IPS DF 6.9 (cell line): ENCODE measurements at regions not wholly inside any gene's neighbourhood (a gene's known extent, or its start where the extent isn't known, plus 50 kb on each side); places are given as distances from the start of the nearest gene placed in this dataset.

Source experiments
- DNase-seq: peaks from one replicate; pipeline ENCODE4 v3.0.0-alpha.2; 2013; ENCODE audit warnings: low read depth, low spot score
- H3K27ac ChIP-seq: one replicate; pipeline ENCODE4 v1.5.1; 2013; ENCODE audit warnings: low read length, control low read depth
- H3K27me3 ChIP-seq: 2 replicates; pipeline ENCODE4 v1.6.1; 2013; ENCODE audit warnings: mild to moderate bottlenecking, low read length; ENCODE audit not compliant: control insufficient read depth, insufficient read depth
- H3K36me3 ChIP-seq: 2 replicates; pipeline ENCODE4 v1.6.1; 2013; ENCODE audit warnings: low read length; ENCODE audit not compliant: control insufficient read depth, insufficient read depth
- H3K4me1 ChIP-seq: 2 replicates; pipeline ENCODE4 v1.6.1; 2013; ENCODE audit warnings: low read length; ENCODE audit not compliant: control insufficient read depth, insufficient read depth
- H3K4me3 ChIP-seq: 2 replicates; pipeline ENCODE4 v1.5.1; 2013; ENCODE audit warnings: mild to moderate bottlenecking, low read length
- H3K9me3 ChIP-seq: 2 replicates; pipeline ENCODE4 v1.6.1; 2013; ENCODE audit warnings: low read length, inconsistent platforms; ENCODE audit not compliant: control insufficient read depth, insufficient read depth
- WGBS: extraction: QIAGEN DNeasy Blood & Tissue Kit; methylation state at CpG from one replicate; pipeline ENCODE4 v1.1.7; 2013; ENCODE audit warnings: mixed read lengths, missing lambda C conversion rate; ENCODE audit not compliant: insufficient read length, insufficient coverage; 5-methylcytosine and 5-hydroxymethylcytosine counted together

DNA sequence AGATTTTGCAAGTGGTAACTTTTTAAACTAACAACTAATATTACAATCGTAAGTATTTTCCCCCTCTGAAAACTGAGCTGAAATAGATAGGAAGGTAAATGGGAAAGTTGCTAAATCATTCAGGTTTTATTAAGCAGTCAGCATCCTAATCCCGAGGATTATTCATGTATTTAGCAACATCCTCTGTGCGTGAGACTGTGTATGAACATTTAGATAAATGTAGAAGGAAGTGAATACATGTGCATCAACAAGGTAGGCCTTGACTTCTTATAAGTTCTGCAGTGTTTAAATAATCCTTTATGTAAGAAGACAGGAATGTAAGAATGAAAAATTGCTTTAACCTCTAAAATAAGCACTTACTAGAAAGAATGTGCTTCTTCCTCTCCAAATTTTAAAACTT is 745.9 kb upstream of the TENM4 start:
- no peak overlapping the region for H3K27ac ChIP-seq
- H3K4me3 ChIP-seq, result no peak overlapping the region
- no peaks in the 10 kb centered on the region for H3K36me3 ChIP-seq
- H3K9me3 ChIP-seq, result no peaks in the 10 kb centered on the region
- DNase-seq, result no peak
- no peaks in the 10 kb centered on the region for H3K27me3 ChIP-seq
- no CpG with 5 or more reads among the region's 3 CpGs for WGBS
- H3K4me1 ChIP-seq, result no peaks in the 10 kb centered on the region; the same call in 1 of the 2 replicates

DNA sequence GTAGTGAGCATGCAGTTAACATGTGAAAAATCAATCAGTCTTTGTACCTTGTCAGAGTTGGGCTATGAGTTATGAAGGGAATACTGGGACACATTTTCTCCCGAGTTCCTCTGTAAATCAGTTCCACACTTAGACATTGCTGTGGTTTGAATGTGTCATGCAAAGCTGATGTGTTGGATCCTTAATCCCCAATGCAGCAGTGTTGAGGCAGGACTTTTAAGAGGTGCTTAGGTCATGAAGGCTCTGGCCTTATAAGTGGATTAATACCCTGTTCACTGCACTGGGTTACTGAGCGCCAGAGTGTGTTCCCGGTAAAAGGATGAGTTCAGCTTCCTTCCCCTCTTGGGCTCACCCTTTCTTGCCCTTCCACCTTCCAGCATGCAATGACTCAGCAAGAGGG is 742.1 kb upstream of the TENM4 start:
- no peaks in the 10 kb centered on the region for H3K9me3 ChIP-seq
- no peaks in the 10 kb centered on the region for H3K4me1 ChIP-seq
- WGBS, result no CpG with 5 or more reads among the region's 3 CpGs
- H3K36me3 ChIP-seq, result no peaks in the 10 kb centered on the region
- no peaks in the 10 kb centered on the region for H3K27me3 ChIP-seq
- H3K4me3 ChIP-seq, result no peak overlapping the region
- H3K27ac ChIP-seq, result no peak overlapping the region
- no peak for DNase-seq

DNA sequence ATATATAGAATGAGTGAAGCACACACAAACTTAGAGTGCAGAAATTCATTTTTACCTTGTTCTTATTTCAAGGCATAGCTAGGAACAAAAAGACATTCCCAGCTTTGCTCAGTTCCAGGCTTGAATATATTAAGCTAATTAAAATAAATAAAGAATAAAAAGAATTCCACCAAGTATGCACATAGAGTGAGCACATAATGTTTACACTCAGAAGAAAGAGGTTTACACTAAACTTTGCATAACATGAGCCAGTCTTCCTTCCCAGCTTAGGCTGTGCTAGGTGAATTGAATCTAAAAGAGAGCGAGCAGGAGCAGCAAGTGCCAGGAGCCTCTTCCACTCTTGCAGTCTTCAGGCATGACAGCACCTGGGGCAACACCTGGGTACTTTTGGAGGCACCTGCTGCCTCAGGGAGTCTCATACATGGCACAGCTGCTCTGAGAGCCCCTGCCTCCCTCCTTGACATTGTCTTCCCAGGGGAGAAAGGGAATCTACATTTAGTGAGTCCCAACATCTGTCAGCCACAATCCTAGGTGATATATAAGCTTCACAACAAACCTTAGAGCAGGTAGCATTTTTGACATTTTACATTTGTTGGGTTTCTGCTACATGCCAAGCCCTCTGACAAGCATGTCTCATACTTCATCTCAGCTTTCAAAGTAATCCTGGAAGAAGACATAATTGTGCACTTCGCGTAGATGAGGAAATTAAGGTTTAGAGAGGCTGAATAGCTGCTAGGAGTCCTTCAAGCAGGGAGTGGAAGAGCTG is 732.7 kb upstream of the TENM4 start:
- no CpG with 5 or more reads among the region's 3 CpGs for WGBS
- H3K36me3 ChIP-seq, result no peaks in the 10 kb centered on the region
- peaks cover 2% of the 10 kb centered on the region; the same call in 1 of the 2 replicates for H3K4me1 ChIP-seq
- DNase-seq, result no peak
- no peak overlapping the region for H3K27ac ChIP-seq
- H3K9me3 ChIP-seq, result no peaks in the 10 kb centered on the region
- H3K4me3 ChIP-seq, result no peak overlapping the region
- no peaks in the 10 kb centered on the region for H3K27me3 ChIP-seq

DNA sequence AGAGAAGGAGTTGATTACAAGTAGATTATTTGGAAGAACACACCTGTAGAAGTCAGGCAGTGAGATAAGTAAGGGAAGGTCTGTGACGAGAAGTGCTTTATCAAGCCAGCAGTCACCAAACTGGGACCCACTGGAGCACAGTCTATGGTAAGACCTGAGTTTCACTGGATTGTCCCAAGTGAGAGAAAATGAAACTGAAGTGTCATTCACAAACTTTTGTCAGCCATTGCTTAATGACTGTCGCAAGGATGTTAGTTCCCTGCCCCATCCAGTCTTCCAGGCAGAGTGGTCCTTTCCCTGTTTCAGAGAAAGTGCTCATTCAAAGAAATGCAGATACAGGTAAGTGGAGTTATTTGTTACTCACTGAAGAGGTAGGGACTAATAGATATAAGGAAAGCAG is 728.0 kb upstream of the TENM4 start:
- Histone ChIP-seq H3K27ac (no peak overlapping the region), H3K4me1 (peaks cover 2% of the 10 kb centered on the region; the same call in 1 of the 2 replicates), H3K36me3 (no peaks in the 10 kb centered on the region), H3K9me3 (no peaks in the 10 kb centered on the region), H3K27me3 (no peaks in the 10 kb centered on the region), H3K4me3 (no peak overlapping the region)
- DNase-seq, result no peak
- WGBS, result no CpG with 5 or more reads among the region's 2 CpGs

DNA sequence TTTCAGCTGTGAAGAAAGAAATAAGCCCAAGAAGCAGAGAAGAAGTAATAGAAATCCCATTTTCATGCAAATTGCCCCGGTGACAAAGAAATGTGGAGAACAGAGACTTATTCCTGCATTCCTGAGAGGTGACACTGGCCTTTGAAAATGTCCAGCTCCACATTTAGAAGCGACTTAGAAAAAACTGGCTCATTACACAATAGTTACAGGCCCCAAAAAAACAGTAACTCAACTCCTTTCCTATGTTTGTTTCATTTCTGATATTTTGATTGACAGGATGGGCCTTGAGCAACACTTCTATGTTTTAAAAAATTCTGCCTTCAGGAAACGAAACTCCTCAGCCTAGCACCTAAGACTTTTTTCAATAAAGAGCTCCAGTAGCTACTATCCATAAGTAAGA is 726.9 kb upstream of the TENM4 start:
- no peak for DNase-seq
- no CpG with 5 or more reads among the region's 3 CpGs for WGBS
- H3K27ac ChIP-seq, result no peak overlapping the region

DNA sequence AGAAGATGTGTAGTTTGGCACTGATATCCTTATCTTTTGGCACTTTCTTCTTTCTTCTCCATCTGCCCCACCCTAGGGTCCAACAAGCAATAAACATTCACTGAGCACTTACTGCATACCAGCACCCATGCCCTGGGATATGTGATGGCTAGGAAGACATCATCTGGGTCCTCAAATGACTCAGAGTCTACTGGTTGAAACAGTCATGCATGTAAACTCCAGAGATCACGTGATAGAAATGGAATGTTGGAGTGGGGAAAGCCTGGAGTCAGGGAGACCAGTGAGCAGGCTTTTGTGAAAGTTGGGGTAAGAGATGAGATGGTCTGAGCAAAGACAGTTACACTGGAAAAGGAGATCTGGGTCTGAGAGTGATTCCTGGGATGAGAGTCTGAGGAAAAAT is 724.9 kb upstream of the TENM4 start:
- Histone ChIP-seq H3K9me3 (no peaks in the 10 kb centered on the region), H3K4me3 (no peak overlapping the region), H3K27ac (no peak overlapping the region), H3K27me3 (no peaks in the 10 kb centered on the region), H3K36me3 (no peaks in the 10 kb centered on the region), H3K4me1 (no peaks in the 10 kb centered on the region)
- no peak for DNase-seq
- no CpG with 5 or more reads among the region's 1 CpG for WGBS

More for the DNA sequence above, 726.9 kb upstream of the TENM4 start:
- Histone ChIP-seq H3K36me3 (no peaks in the 10 kb centered on the region), H3K4me1 (no peaks in the 10 kb centered on the region), H3K9me3 (no peaks in the 10 kb centered on the region), H3K27me3 (no peaks in the 10 kb centered on the region), H3K4me3 (no peak overlapping the region)

DNA sequence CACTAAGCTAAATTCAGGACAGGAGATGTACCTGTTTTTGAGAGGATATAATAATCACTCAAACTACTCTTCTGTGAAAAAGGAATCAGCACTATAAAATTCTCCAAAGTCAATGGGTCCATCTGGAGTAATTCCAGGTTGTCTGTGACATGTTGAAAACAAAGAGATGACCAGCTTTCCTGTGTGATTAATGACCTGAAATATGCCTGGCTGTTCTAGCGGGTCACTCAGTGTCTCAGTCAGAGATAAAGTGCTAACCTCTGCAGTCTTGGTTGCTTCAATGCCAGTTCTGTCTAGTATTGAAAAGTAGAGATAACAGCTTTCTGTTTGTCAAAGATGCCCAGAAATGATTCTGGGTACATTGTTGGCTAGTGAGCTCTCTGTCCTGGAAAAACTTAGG is 722.6 kb upstream of the TENM4 start:
- H3K27me3 ChIP-seq, result no peaks in the 10 kb centered on the region
- no peak for DNase-seq
- H3K9me3 ChIP-seq, result no peaks in the 10 kb centered on the region
- H3K36me3 ChIP-seq, result no peaks in the 10 kb centered on the region
- H3K4me1 ChIP-seq, result peaks cover under 1% of the 10 kb centered on the region; the same call in 1 of the 2 replicates
- WGBS, result no CpG with 5 or more reads among the region's 1 CpG
- H3K4me3 ChIP-seq, result no peak overlapping the region
- H3K27ac ChIP-seq, result no peak overlapping the region

DNA sequence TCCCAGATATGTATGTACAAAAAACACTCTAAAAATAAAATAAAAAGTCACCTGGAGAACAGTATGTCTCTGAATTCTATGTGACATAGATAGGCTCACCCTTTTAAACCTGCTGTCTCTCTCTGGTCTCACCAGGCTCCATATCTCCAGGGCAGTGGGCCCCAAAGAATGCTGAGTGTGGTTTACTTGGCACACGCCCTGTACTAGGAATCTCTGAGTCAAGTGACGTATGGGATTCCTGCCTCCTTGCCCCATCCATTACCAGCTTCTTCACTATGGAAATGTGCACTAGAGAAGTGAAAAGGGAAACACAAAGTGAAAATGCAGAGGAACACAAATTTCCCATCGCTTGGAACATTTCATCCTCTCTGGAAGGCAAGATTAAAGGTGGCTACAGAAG is 722.2 kb upstream of the TENM4 start:
- no peak overlapping the region for H3K27ac ChIP-seq
- no peaks in the 10 kb centered on the region for H3K36me3 ChIP-seq
- H3K4me1 ChIP-seq, result peaks cover 2% of the 10 kb centered on the region; the same call in 1 of the 2 replicates
- H3K4me3 ChIP-seq, result no peak overlapping the region
- no peaks in the 10 kb centered on the region for H3K9me3 ChIP-seq
- H3K27me3 ChIP-seq, result no peaks in the 10 kb centered on the region
- no peak for DNase-seq
- no CpG with 5 or more reads among the region's 3 CpGs for WGBS

DNA sequence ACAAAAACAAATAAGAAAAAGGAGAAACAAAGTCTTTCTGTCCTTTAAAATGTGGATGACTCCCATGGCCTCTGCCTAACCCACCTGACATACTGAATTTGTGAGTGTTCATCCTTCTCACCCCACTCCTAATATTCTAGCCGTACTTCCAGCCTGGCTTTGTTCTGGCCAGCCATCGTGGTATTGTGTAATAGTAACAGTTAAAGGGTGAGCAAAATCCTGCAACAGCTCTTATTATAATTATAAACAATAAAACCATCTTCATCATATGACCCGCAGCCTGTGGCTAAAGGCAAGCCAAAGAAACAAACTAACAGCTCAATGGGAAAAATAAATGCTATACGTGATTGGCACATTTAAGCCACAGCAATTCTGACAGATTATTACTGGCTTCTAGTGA is 721.6 kb upstream of the TENM4 start:
- no CpG with 5 or more reads among the region's 4 CpGs for WGBS
- no peak for DNase-seq
- Histone ChIP-seq H3K4me1 (peaks cover 2% of the 10 kb centered on the region; the same call in 1 of the 2 replicates), H3K9me3 (no peaks in the 10 kb centered on the region), H3K27me3 (no peaks in the 10 kb centered on the region), H3K4me3 (no peak overlapping the region), H3K27ac (no peak overlapping the region), H3K36me3 (no peaks in the 10 kb centered on the region)

DNA sequence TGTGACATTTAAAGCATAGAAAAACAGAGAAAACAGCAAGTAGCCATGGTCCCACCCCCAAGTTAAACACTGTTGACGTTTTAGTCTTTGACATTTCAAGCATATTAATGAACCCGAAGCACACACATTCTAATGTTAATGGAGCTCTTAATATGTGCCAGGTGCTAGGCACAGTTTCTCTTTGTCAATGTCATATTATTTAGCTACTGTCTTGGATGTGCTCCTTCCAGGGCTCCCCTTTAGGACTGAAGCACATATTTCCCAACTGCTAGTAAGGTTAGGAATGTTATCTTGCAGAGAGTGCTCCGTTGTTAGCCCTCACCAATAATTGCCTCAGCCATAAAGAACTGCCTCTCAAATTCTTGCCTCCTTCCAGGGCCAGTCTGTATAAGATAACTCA is 716.6 kb upstream of the TENM4 start:
- Histone ChIP-seq H3K36me3 (no peaks in the 10 kb centered on the region), H3K4me3 (no peak overlapping the region), H3K27ac (no peak overlapping the region), H3K4me1 (peaks cover 3% of the 10 kb centered on the region; the same call in 1 of the 2 replicates), H3K27me3 (no peaks in the 10 kb centered on the region), H3K9me3 (no peaks in the 10 kb centered on the region)
- no peak for DNase-seq
- no CpG with 5 or more reads among the region's 3 CpGs for WGBS

DNA sequence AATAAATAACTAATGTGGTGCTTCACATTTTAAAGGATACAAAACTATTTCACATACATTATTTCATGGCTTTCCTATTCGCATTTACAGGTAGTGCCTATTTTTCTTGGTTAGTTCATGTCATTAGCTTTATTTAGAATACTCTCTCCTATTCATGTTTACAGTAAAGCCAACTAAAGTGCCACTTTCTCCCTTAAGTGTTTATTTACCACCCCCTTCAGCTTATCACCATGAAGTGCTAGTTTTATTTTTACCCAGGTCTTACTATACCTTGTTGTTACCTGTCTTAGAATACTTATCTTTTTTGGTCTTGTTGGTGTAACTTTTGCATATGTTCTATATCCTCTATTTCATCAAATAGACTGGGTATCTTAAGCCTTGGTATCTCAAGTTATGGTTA is 715.2 kb upstream of the TENM4 start:
- H3K27ac ChIP-seq, result no peak overlapping the region
- no CpG with 5 or more reads among the region's 1 CpG for WGBS
- no peak for DNase-seq
- H3K4me3 ChIP-seq, result no peak overlapping the region
- H3K27me3 ChIP-seq, result no peaks in the 10 kb centered on the region
- peaks cover 3% of the 10 kb centered on the region; the same call in 1 of the 2 replicates for H3K4me1 ChIP-seq
- no peaks in the 10 kb centered on the region for H3K9me3 ChIP-seq
- no peaks in the 10 kb centered on the region for H3K36me3 ChIP-seq
